ENCODE measurements at regions not wholly inside any gene's neighbourhood (a gene's known extent, or its start where the extent isn't known, plus 50 kb on each side); places are given as distances from the start of the nearest gene placed in this dataset.

DNA sequence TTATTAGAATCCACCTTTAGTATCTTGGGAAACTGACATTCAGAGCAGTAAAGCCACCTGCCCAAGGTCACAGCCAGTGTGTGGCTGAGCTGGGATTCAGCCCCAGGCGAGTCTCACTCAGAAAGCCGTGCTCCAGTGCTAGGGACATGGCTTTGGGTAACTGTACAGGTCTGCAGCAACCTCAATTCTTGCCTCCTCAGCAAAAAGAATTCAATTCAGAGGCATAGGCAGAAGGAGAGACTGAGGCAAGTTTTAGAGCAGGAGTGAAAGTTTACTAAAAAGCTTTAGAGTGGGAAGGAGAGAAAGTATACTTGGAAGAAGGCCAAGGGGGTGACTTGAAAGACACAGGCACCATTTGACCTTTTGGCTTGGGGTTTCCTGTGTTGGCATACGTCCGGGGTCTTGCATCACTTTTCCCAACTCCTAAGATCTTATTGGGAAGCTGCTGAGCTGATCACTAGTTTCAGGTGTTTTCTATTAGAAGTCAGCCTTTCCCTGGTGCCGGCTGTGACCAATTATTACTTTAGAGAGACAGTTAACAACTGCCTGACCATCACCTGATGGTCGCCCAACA is 529.3 kb downstream of the MATN1 start:
- DNase-seq (ENCODE audit: low read depth in 2 of 2, low spot score in 1 of 2), result no peak

DNA sequence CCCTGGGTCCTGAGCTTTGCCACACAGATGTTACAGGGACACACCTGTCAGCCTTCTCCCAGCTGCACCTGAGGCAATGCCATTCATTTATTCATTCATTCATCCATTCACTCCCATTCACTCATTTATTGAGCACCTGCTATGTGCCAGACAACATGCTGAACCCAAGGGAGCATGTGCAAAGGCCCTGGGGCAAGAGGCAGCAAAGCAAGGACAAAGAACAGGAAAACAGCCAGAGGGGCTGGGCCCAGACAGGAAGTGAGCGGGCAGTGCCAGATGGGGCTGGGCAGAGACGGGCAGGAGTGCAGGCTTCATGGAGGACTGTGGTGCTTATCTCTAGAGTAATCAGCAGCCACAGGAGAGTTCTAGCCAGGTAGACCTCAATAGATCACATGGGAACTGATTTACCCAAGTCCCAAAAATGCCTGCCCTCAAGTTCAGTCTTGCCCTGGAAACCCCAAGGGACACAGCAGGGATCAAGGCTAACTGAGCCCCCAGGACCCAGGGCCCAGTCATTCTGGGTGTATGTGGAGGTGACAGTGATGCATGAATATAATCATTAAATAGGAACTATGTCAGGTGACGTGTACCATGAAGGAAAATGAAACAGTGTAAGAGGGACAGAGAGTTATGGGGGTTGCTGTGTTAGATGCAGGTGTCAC is 530.3 kb downstream of the MATN1 start:
- no peak for DNase-seq (ENCODE audit: low read depth in 2 of 2, low spot score in 1 of 2)

DNA sequence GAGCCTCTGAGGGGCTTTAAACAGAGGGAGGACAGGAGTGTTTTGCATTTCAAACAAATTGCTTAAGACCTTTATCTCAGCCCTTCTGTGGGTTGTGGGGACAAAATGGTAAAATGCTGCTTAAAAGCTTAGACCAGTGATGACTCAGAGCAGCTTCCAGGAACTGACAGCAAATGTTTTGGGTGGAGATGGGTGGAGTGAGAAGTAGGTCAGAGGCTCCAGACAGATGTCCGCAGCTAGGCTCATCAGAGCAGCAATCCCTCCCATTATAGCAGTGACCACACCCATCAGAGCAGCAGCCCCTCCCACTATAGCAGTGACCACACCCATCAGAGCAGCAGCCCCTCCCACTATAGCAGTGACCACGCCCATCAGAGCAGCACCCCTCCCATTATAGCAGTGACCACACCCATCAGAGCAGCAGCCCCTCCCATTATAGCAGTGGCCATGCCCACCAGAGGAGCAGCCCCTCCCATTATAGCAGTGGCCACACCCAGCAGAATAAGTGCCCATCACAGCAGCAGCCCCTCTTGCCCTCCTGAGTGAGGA is 532.2 kb downstream of the MATN1 start:
- peak in 1 of 2 donors; percentile 1 for DNase-seq (ENCODE audit: low read depth in 2 of 2, low spot score in 1 of 2)

DNA sequence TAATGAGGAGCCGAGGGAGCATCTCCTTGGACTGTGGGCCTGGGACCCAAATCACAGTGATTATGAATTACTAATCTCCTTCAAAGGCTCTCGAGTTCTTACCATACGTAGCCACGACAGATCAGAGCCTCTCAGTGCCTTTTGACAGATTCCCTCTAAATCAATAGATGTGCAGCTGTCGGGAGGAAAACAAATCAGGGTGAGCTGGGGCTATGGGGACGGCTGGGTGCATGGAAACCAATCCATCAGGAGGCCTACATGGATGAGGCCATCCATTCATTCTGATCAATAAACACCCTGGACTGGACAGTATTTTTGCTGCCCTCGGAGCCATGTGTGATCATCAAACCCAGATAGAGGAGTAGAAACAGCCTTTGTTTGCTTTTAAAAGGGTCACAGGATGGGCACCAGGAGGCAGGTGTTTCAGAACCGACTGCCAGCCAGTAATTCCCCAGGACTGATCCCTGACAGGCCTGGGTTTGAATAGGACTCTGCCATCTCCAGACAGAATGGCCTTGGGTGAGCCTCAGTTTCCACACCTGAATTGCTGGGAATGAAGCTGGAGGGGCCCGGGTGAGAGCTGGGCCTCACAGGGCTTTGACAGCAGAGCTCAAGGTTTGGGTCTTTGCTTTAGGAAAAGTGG is 532.8 kb downstream of the MATN1 start:
- no peak for DNase-seq (ENCODE audit: low read depth in 2 of 2, low spot score in 1 of 2)

DNA sequence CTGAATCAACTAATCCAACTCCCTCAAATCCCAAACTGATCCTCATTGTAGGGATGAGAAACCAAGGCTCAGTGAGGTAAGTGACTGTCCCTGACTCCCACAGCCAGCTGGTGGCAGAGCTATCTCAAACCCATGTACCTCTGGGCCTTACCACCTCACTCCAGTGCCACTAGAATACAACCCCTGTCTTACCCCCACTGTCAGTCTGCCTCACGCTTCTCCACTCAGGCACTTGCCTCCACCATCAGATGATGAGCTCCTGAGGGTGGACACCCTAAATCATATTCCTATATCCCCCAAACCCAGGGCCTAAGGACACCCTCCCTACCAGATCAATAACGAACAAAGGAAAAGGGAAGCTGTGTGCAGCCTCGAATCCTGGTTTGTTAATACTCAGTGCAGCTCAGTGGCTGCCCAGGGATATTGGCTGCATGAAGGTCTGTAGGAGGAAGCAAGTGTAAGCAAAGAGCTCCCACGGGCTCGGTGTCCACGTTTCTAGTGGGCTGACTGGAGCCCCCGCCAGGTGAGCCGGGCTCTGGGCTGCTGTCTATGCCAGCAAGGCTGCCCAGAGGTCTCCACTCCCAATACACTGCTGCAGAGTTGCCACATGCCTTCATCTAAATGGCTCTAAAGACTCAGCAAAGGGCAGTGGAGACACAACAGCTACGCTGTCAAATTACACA is 533.4 kb downstream of the MATN1 start:
- DNase-seq (ENCODE audit: low read depth in 2 of 2, low spot score in 1 of 2), result no peak

DNA sequence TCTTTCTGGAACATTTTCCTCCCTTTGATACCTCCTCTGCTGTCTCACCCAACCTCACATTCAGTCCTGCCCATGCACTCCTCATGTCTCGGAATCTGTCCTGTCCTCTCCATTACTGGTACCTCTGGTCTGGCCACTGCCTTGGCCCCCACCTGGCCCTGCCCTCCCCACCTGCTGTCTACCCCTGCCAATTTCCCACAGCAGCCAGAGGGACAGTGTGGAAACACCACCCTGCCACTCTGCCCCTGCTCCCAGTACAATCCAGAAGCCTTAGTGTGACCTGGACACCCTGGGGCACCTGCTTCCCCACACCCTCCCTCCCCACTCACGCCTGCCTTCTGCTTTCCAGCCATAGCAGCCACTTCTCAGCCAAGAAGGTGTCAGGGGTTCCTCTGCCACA is 534.4 kb downstream of the MATN1 start:
- no peak for DNase-seq (ENCODE audit: low read depth in 2 of 2, low spot score in 1 of 2)

DNA sequence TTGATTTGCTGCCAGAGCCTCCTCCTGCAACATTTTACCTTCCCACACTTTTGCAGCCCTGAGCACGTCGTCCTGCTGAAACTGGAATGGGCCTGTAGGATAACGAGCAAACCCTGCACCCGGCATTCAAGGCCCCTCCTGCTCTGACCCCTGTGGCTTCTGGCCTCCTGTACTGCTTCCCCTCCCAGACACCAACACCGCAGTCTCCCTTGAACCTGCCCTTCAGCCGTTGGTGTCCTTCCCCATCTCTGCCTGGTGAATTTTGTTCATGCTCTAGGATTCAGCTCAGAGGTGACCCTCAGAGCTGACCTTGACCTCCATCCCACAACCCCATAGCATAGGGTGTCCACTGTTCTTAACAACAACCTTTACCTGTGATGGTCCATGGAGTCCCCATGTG is 535.1 kb downstream of the MATN1 start:
- no peak for DNase-seq (ENCODE audit: low read depth in 2 of 2, low spot score in 1 of 2)

DNA sequence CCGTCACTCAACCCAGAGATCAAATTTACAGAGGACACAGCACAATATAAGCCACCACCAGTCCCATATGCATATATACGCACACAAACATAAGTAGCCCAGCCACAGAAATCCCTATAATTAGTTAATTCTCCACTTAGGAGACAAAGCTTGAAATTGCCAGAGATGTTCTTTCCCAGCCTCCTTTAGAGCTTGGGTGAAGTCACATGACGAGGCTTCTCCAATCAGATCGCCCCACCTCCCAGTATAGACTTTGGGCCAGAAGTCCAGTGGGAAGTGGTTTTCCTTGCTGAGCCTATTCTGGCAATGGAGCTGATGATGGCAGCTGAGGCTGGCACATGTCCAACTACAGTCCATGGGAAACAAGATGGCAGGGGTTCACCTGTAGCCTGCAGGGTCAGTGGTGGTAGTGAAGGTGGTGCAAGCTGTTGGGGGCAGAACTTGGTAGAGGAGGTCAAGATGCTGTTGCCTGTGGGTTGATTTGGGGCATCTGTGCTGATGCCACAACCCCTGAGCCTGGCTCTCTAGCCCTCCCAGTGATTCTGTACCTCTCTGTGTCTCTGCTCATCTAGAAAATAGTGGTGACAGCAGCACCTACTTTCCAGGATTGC is 535.9 kb downstream of the MATN1 start:
- DNase-seq (ENCODE audit: low read depth in 2 of 2, low spot score in 1 of 2), result no peak

DNA sequence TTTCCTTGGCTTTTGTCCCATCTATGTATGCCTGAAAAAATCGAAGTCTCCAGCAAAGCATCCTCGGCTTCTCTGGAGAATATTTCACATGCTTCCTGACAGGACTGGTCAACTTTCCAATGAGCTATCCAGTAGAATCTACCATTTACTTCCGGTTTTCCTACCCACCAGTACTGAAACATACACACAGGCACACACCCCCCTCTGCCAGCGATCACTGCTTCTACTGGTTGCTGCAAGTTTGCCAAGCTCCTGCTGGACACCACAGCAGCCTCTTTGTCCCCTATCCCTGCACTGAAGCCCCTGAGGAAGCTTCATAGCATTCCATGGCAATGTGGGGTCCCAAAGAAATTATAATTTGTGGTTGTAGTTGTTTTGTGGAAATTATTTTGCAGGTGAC is 536.8 kb downstream of the MATN1 start:
- DNase-seq (ENCODE audit: low read depth in 2 of 2, low spot score in 1 of 2), result no peak

DNA sequence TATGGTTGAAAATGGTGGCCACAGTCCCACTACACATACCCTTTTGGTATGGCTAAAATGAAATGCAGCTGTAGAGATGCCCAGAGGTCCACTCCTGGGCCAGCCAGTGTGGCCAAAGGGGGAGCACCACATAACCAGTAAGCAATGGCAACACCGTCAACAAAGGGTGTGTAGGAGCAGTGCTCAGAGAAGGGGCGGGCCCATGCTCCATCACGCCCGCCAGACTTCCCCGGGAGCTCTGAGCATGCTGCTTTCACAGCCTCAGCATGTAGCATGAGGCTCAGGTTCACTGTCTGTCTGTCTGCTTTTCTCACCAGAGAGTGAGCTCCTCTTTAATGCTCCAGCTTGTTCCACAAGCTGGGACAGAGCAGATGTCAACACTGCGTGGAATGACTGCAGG is 537.6 kb downstream of the MATN1 start:
- DNase-seq (ENCODE audit: low read depth in 2 of 2, low spot score in 1 of 2), result no peak

DNA sequence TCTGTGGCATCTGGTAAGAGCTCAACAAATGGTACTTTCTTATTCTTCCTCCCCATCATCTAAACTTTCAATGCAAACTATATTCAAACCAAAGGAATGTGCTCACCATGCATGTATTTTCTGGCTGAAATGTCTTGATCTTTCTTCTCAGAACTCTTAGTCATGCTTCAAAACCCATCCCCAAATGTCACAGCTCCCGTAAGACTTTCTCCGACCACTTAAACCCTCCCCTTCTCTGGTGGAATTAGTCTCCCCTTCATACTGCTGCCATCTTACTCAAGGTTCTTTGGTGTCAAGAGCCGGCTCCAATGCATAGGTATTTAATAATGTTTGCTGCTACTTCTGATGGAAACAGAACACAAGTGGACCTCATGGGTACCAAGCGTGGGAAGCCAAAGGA is 538.1 kb downstream of the MATN1 start:
- no peak for DNase-seq (ENCODE audit: low read depth in 2 of 2, low spot score in 1 of 2)

DNA sequence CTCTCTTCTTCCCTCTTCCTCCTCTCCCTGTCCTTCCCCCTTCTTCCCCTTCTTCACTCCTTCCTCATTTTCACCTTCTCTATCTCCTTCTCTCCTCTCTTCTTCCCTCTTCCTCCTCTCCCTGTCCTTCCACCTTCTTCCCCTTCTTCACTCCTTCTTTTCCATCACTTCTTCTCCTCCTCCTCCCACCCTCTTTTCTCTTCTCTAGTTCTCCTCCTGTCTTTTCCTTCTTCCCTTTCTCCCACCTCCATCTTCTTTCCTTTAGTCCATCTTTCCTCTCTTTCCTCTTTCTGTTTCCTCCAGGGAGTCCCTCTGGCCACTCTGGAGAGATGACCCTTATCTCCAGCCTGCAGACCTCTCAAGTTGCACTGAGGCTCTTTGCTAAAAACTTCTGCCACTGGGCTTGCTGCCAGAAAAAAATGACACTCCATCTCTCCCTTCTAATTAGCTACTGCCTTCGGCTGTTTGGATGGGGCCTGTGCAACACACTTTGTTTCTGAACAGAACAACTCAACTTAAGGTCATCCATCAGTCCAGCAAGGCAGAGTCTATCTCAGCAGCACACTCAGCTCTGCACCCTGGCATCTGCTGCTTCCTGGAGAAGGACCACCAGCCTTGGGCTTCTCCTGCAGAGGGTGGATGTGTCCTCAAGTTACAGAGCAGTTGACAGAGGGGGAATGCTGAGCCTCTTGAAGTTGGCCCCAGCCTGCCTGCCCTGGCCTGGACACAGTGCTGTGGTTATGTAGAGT is 538.8 kb downstream of the MATN1 start:
- no peak for DNase-seq (ENCODE audit: low read depth in 2 of 2, low spot score in 1 of 2)

DNA sequence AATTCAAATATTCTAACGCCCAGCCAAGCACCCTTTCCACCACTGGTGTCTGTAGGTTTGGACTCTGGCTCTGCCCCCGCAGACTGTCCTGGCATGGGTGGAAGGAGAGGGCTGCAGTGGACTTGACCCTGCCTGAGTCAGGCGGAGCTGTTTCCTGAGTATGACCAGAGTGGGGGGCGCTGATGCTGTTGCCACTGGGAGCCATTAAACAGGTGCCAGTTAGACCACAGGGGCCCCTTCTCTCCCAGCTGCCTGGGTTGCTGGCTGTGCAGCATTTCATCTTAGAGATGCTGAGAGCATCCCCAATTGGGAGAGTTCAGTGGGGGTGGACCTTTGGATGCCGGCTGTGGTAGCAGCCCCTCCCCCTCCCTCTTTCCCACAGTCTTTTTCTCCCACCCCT is 539.5 kb downstream of the MATN1 start:
- DNase-seq (ENCODE audit: low read depth in 2 of 2, low spot score in 1 of 2), result no peak

DNA sequence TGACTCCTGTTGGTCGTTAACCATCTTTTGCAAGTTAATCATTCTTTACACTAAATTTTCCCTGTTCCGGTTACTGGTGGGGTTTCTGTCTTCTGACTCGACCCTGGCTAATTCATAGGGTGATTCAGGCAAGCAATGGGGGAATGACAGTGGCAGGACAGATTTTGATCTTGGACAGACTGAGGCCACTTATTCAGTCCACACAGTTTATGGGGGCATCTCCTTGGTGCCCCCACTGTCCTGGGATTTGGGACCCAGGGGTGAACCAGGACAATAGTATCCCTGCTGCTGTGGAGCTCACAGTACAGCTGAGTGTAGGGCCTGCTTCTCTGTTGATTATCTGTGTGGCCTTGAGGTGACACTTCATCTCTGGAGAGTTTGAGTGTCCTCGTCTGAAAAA is 540.4 kb downstream of the MATN1 start:
- DNase-seq (ENCODE audit: low read depth in 2 of 2, low spot score in 1 of 2), result no peak

DNA sequence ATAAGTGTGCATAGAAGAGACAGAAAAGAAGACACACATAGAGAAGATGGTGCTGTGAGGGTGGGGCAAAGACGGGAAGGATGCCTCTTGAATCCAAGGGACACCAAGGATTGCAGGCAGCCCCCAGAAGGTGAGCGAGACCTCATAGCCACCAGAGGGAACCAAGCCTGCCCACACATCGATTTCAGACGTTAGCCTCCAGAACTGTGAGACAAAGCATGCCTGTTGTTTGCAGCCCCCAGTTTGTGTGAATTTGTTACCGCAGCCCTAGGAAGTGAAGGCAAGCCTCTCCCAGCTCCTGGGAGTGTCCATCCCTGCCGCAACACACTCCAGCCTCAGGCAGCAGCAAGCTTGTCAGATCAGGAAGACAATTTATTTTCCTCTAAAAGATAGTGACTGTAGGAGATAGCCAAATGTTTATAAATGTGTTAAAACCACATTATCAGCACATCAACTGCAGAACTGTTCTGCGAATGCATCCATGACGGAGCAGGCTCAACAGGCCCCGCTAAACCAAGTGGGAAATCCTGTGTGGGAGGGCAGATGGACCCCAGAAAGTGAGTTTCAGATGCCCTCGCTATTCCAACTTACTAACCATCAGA is 543.3 kb downstream of the MATN1 start:
- DNase-seq (ENCODE audit: low read depth in 2 of 2, low spot score in 1 of 2), result no peak

DNA sequence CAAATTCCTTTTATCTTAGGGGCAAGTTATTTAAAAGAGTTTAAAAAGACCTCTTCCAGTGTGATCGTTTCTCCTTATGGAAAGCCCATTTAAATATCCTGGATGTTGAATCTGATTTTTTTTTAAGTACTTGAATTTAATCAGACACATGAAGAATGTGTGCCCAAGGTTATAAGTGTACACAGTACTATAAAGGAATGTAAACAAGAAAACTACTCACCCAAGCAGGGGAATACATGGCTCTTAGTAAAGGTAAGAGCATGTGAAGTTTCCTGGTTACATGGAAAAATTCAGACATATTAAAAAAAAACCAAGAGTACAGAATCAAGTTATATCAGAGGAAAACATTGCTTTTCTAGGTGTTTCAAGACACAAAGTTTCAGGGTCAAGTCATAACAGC is 546.9 kb downstream of the MATN1 start:
- no peak for DNase-seq (ENCODE audit: low read depth in 2 of 2, low spot score in 1 of 2)

DNA sequence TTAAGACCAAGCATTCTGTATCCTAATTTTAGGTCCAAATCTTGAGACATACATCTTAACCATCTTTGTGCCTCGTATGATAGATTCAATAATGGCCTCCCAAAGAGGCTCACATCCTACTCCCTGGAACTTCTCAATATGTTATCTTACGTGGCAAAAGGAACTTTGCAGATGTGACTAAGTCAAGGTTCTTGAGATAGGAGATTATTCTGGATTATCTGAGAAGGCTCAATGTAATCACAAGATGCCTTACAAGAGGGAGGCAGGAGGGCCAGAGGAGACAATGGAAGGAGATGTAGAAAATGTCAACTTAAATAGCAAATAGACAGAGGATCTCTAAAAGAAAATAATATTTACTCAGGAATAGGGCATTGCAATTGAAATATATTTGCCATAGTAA is 548.9 kb downstream of the MATN1 start:
- DNase-seq (ENCODE audit: low read depth in 2 of 2, low spot score in 1 of 2), result no peak

DNA sequence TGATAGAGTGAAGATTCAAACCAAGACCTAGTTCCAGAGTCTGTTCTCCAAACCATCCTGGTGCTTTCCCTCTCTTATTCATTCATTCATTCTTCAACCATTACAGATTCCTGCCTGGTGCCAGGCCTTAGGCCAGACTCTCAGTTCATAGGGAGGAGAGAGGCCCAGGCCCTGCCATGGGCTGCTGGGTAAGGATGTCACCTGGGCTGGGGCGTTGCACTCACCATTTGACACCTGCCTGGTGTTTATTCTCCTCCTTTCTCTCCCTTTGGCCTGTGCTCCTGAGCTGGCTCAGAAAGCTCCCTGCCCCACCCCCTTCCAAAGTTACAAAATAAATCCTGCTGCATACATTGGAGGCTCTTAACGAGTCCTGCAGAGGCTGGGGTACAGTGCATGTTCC is 549.8 kb downstream of the MATN1 start:
- no peak for DNase-seq (ENCODE audit: low read depth in 2 of 2, low spot score in 1 of 2)

DNA sequence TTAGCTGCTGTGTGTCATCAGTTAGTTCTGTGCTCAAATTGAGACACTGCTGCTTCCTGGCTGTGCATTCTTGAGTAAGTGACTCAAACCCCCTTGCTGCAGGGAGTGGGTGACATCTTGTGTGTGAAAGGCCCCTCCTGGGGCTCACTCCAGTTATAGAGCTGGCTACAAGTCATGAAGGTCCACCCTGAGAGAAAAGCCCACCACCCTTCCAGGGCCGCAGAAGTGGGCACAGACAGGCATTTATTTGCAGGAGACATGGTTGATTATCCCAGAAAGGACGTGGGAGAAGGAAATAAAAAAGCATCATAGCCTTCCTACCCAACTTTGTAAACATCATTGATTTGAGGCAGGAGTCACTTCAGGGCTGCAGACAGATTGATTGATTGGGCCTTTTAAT is 550.6 kb downstream of the MATN1 start:
- DNase-seq (ENCODE audit: low read depth in 2 of 2, low spot score in 1 of 2), result no peak

DNA sequence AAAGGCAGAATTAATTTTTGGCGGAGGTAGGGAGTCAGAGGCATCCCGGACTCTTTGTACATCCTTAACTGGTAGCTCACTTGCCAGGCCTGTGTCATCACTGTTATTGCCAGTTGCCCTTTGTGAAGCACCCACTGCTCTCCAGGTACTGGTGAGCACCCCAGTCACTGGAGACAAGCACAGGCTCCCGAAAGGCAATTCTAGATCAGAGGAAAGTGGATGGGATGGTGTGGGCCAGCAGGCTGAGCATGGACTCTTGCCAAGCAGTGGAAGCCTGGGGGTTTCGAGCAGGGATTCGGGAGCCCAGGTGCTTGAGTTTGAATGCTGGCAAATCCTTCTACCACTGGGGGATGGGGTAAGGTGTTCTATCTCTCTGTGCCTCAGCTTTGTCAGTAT is 551.1 kb downstream of the MATN1 start:
- DNase-seq (ENCODE audit: low read depth in 2 of 2, low spot score in 1 of 2), result no peak

Measured in stimulated activated CD8-positive, alpha-beta memory T cell treated with anti-CD3 and anti-CD28 coated beads, Interleukin-4, amount 100 ng/mL, for 1 hour (primary cell).